ENCODE measurements at regions not wholly inside any gene's neighbourhood (a gene's known extent, or its start where the extent isn't known, plus 50 kb on each side); places are given as distances from the start of the nearest gene placed in this dataset.

GRCh38 chr4:142984871-142985585 is 138.9 kb upstream of the INPP4B start:
- H3K4me3 ChIP-seq (ENCODE audit: low read depth, low read length), result no peak overlapping the region
- TF ChIP-seq, protein P1, sequence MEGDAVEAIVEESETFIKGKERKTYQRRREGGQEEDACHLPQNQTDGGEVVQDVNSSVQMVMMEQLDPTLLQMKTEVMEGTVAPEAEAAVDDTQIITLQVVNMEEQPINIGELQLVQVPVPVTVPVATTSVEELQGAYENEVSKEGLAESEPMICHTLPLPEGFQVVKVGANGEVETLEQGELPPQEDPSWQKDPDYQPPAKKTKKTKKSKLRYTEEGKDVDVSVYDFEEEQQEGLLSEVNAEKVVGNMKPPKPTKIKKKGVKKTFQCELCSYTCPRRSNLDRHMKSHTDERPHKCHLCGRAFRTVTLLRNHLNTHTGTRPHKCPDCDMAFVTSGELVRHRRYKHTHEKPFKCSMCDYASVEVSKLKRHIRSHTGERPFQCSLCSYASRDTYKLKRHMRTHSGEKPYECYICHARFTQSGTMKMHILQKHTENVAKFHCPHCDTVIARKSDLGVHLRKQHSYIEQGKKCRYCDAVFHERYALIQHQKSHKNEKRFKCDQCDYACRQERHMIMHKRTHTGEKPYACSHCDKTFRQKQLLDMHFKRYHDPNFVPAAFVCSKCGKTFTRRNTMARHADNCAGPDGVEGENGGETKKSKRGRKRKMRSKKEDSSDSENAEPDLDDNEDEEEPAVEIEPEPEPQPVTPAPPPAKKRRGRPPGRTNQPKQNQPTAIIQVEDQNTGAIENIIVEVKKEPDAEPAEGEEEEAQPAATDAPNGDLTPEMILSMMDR (IDR thresholded peaks at IDR 0.05; ENCODE audit: low read depth, low read length), result peak; percentile 33; the same call in 1 of the 2 replicates

DNA sequence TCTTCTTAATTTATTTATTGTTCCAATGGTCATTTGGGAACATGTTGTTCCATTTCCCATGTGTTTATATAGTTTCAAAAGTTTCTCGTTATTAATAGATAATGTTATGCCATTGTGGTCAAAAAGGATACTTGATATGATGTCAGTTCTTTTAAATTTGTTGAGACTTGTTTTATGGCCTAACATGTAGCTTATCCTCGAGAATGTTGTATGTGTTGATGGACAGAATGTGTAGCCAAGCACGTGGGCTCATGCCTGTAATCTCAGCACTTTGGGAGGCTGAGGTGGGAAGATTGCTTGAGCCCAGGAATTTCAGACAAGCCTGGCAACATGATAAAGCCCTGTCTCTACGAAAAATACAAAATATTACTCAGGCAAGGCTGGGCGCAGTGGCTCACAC is 168.5 kb upstream of the USP38 start:
- no peak overlapping the region for H3K4me3 ChIP-seq (ENCODE audit: low read depth, low read length)
- TF ChIP-seq, protein P1 (IDR thresholded peaks at IDR 0.05; ENCODE audit: low read depth, low read length), result no peak

DNA sequence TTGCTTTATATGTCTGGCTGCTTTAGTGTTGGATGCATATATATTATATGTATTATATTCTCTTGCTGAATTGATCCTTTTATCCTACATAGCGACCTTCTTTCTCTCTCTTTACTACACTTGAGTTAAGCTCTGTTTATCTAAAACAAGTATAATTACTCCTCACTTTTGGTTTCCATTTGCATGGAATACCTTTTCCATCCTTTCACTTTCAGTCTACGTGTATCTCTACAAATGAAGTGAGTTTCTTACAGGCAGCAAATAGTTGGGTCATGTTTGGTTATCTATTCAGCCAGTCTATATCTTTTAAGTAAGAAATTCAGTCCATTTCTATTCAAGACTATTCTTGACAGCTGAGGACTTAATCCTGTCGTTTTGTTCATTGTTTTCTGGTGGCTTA is 167.5 kb upstream of the USP38 start:
- TF ChIP-seq, protein P1 (IDR thresholded peaks at IDR 0.05; ENCODE audit: low read depth, low read length), result no peak
- no peak overlapping the region for H3K4me3 ChIP-seq (ENCODE audit: low read depth, low read length)

- TF ChIP-seq, protein P1 (IDR thresholded peaks at IDR 0.05; ENCODE audit: low read depth, low read length), result no peak
- no peak overlapping the region for H3K4me3 ChIP-seq (ENCODE audit: low read depth, low read length)
These were observed 165.4 kb upstream of the USP38 start for GRCh38 chr4:143019351-143019750.

- TF ChIP-seq, protein P1 (IDR thresholded peaks at IDR 0.05; ENCODE audit: low read depth, low read length), result no peak
- H3K4me3 ChIP-seq (ENCODE audit: low read depth, low read length), result no peak overlapping the region
These were observed 163.3 kb upstream of the USP38 start for GRCh38 chr4:143021384-143021783.

- no peak overlapping the region for H3K4me3 ChIP-seq (ENCODE audit: low read depth, low read length)
- TF ChIP-seq, protein P1 (IDR thresholded peaks at IDR 0.05; ENCODE audit: low read depth, low read length), result no peak
These were observed 161.3 kb upstream of the USP38 start for GRCh38 chr4:143023239-143023918.

GRCh38 chr4:143025081-143025704 is 159.5 kb upstream of the USP38 start:
- TF ChIP-seq, protein P1 (IDR thresholded peaks at IDR 0.05; ENCODE audit: low read depth, low read length), result no peak; the same call in 1 of the 2 replicates
- H3K4me3 ChIP-seq (ENCODE audit: low read depth, low read length), result no peak overlapping the region
